ENCODE measurements at regions not wholly inside any gene's neighbourhood (a gene's known extent, or its start where the extent isn't known, plus 50 kb on each side); places are given as distances from the start of the nearest gene placed in this dataset.

GRCh38 chr3:117102426-117102825 lies 392.8 kb downstream of the TUSC7 start:
- no peak overlapping the region for H3K9ac ChIP-seq (ENCODE audit: low read length in 2 of 2)
- no peak overlapping the region for H3K4me3 ChIP-seq (ENCODE audit: low read length in 2 of 2)
- H3K9me3 ChIP-seq (ENCODE audit: control insufficient read depth in 2 of 2, low read length in 2 of 2) = peaks cover 3 to 4% of the 10 kb centered on the region in 2 donors
- H3K36me3 ChIP-seq (ENCODE audit: control insufficient read depth in 2 of 2, insufficient read depth in 2 of 2, low read length in 2 of 2) = no peaks in the 10 kb centered on the region
- H3K27me3 ChIP-seq (ENCODE audit: control insufficient read depth in 1 of 2, insufficient read depth in 2 of 2, low read length in 2 of 2) = no peaks in the 10 kb centered on the region
- no peaks in the 10 kb centered on the region for H3K4me1 ChIP-seq (ENCODE audit: control insufficient read depth, insufficient read depth, low read length)
- H3K27ac ChIP-seq (ENCODE audit: low read length) = no peak overlapping the region

DNA sequence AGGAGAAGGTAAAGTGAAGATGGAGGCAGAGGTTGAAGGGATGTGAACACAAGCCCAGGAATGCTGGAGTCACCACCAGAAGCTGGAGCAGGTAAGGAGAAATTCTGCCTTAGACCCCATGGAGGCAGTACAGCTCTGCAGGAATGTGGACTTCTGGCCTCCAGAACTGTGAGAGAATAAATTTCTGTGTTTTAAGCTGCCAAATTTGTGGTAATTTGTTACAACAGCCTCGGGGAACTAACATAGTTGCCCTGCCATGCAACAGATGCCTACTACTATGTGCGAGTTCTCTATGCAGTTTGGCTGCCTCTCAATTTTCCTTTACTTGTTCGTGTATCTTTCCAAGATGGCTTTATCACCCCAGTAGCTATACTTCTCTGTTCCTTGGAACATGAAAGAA lies 394.1 kb downstream of the TUSC7 start:
- H3K4me1 ChIP-seq (ENCODE audit: control insufficient read depth, insufficient read depth, low read length) = no peaks in the 10 kb centered on the region
- H3K9ac ChIP-seq (ENCODE audit: low read length in 2 of 2) = no peak overlapping the region
- no peaks in the 10 kb centered on the region for H3K27me3 ChIP-seq (ENCODE audit: control insufficient read depth in 1 of 2, insufficient read depth in 2 of 2, low read length in 2 of 2)
- no peak overlapping the region for H3K27ac ChIP-seq (ENCODE audit: low read length)
- H3K9me3 ChIP-seq (ENCODE audit: control insufficient read depth in 2 of 2, low read length in 2 of 2) = peaks cover 3 to 4% of the 10 kb centered on the region in 2 donors
- H3K4me3 ChIP-seq (ENCODE audit: low read length in 2 of 2) = no peak overlapping the region
- no peaks in the 10 kb centered on the region for H3K36me3 ChIP-seq (ENCODE audit: control insufficient read depth in 2 of 2, insufficient read depth in 2 of 2, low read length in 2 of 2)

GRCh38 chr3:117104381-117104780 lies 394.8 kb downstream of the TUSC7 start:
- peaks cover 3 to 4% of the 10 kb centered on the region in 2 donors for H3K9me3 ChIP-seq (ENCODE audit: control insufficient read depth in 2 of 2, low read length in 2 of 2)
- H3K27me3 ChIP-seq (ENCODE audit: control insufficient read depth in 1 of 2, insufficient read depth in 2 of 2, low read length in 2 of 2) = no peaks in the 10 kb centered on the region
- H3K9ac ChIP-seq (ENCODE audit: low read length in 2 of 2) = no peak overlapping the region
- no peaks in the 10 kb centered on the region for H3K36me3 ChIP-seq (ENCODE audit: control insufficient read depth in 2 of 2, insufficient read depth in 2 of 2, low read length in 2 of 2)
- no peaks in the 10 kb centered on the region for H3K4me1 ChIP-seq (ENCODE audit: control insufficient read depth, insufficient read depth, low read length)
- no peak overlapping the region for H3K4me3 ChIP-seq (ENCODE audit: low read length in 2 of 2)
- no peak overlapping the region for H3K27ac ChIP-seq (ENCODE audit: low read length)

- Histone ChIP-seq H3K4me1 (ENCODE audit: control insufficient read depth, insufficient read depth, low read length) (no peaks in the 10 kb centered on the region), H3K9me3 (ENCODE audit: control insufficient read depth in 2 of 2, low read length in 2 of 2) (peaks cover 3 to 4% of the 10 kb centered on the region in 2 donors), H3K36me3 (ENCODE audit: control insufficient read depth in 2 of 2, insufficient read depth in 2 of 2, low read length in 2 of 2) (no peaks in the 10 kb centered on the region), H3K9ac (ENCODE audit: low read length in 2 of 2) (no peak overlapping the region), H3K27ac (ENCODE audit: low read length) (no peak overlapping the region), H3K4me3 (ENCODE audit: low read length in 2 of 2) (no peak overlapping the region), H3K27me3 (ENCODE audit: control insufficient read depth in 1 of 2, insufficient read depth in 2 of 2, low read length in 2 of 2) (no peaks in the 10 kb centered on the region)
Observed at GRCh38 chr3:117104792-117105191, 395.2 kb downstream of the TUSC7 start.

GRCh38 chr3:117105686-117106085 lies 396.1 kb downstream of the TUSC7 start:
- no peaks in the 10 kb centered on the region for H3K36me3 ChIP-seq (ENCODE audit: control insufficient read depth in 2 of 2, insufficient read depth in 2 of 2, low read length in 2 of 2)
- no peaks in the 10 kb centered on the region for H3K4me1 ChIP-seq (ENCODE audit: control insufficient read depth, insufficient read depth, low read length)
- H3K4me3 ChIP-seq (ENCODE audit: low read length in 2 of 2) = no peak overlapping the region
- no peak overlapping the region for H3K9ac ChIP-seq (ENCODE audit: low read length in 2 of 2)
- H3K27me3 ChIP-seq (ENCODE audit: control insufficient read depth in 1 of 2, insufficient read depth in 2 of 2, low read length in 2 of 2) = no peaks in the 10 kb centered on the region
- peaks cover 3 to 4% of the 10 kb centered on the region in 2 donors for H3K9me3 ChIP-seq (ENCODE audit: control insufficient read depth in 2 of 2, low read length in 2 of 2)
- H3K27ac ChIP-seq (ENCODE audit: low read length) = no peak overlapping the region

DNA sequence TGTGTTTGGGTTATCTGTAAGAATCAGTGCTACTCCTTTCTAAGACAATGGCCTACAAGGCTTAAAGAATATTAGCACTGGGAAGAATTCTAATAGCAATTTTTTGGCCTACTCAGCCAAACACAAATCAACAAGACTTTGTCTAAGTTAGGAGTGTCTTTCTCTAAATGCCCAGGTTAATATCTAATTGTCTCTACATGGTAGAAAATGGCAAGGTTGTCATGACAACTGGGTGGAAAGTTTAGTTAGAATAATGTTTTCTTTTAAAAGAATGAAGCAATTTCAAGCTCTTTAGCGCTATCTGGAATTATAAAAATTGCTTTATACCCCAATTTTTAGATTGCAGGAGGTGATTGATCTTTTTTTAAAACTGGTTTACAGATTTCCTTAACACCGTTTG lies 396.8 kb downstream of the TUSC7 start:
- Histone ChIP-seq H3K9me3 (ENCODE audit: control insufficient read depth in 2 of 2, low read length in 2 of 2) (peaks cover 3 to 4% of the 10 kb centered on the region in 2 donors), H3K27me3 (ENCODE audit: control insufficient read depth in 1 of 2, insufficient read depth in 2 of 2, low read length in 2 of 2) (no peaks in the 10 kb centered on the region), H3K4me1 (ENCODE audit: control insufficient read depth, insufficient read depth, low read length) (no peaks in the 10 kb centered on the region), H3K27ac (ENCODE audit: low read length) (no peak overlapping the region), H3K9ac (ENCODE audit: low read length in 2 of 2) (no peak overlapping the region), H3K4me3 (ENCODE audit: low read length in 2 of 2) (no peak overlapping the region), H3K36me3 (ENCODE audit: control insufficient read depth in 2 of 2, insufficient read depth in 2 of 2, low read length in 2 of 2) (no peaks in the 10 kb centered on the region)

GRCh38 chr3:117107946-117108345 lies 398.4 kb downstream of the TUSC7 start:
- no peaks in the 10 kb centered on the region for H3K27me3 ChIP-seq (ENCODE audit: control insufficient read depth in 1 of 2, insufficient read depth in 2 of 2, low read length in 2 of 2)
- H3K36me3 ChIP-seq (ENCODE audit: control insufficient read depth in 2 of 2, insufficient read depth in 2 of 2, low read length in 2 of 2) = no peaks in the 10 kb centered on the region
- no peak overlapping the region for H3K9ac ChIP-seq (ENCODE audit: low read length in 2 of 2)
- no peak overlapping the region for H3K4me3 ChIP-seq (ENCODE audit: low read length in 2 of 2)
- H3K27ac ChIP-seq (ENCODE audit: low read length) = no peak overlapping the region
- no peaks in the 10 kb centered on the region for H3K4me1 ChIP-seq (ENCODE audit: control insufficient read depth, insufficient read depth, low read length)
- peaks cover 3 to 4% of the 10 kb centered on the region in 2 donors for H3K9me3 ChIP-seq (ENCODE audit: control insufficient read depth in 2 of 2, low read length in 2 of 2)

GRCh38 chr3:117109178-117109577 lies 399.6 kb downstream of the TUSC7 start:
- Histone ChIP-seq H3K27ac (ENCODE audit: low read length) (no peak overlapping the region), H3K27me3 (ENCODE audit: control insufficient read depth in 1 of 2, insufficient read depth in 2 of 2, low read length in 2 of 2) (no peaks in the 10 kb centered on the region), H3K9ac (ENCODE audit: low read length in 2 of 2) (no peak overlapping the region), H3K4me1 (ENCODE audit: control insufficient read depth, insufficient read depth, low read length) (no peaks in the 10 kb centered on the region), H3K4me3 (ENCODE audit: low read length in 2 of 2) (no peak overlapping the region), H3K36me3 (ENCODE audit: control insufficient read depth in 2 of 2, insufficient read depth in 2 of 2, low read length in 2 of 2) (no peaks in the 10 kb centered on the region), H3K9me3 (ENCODE audit: control insufficient read depth in 2 of 2, low read length in 2 of 2) (no peaks in the 10 kb centered on the region)

GRCh38 chr3:117114517-117115265 lies 405.1 kb downstream of the TUSC7 start:
- Histone ChIP-seq H3K36me3 (ENCODE audit: control insufficient read depth in 2 of 2, insufficient read depth in 2 of 2, low read length in 2 of 2) (no peaks in the 10 kb centered on the region), H3K9ac (ENCODE audit: low read length in 2 of 2) (no peak overlapping the region), H3K4me3 (ENCODE audit: low read length in 2 of 2) (no peak overlapping the region)

DNA sequence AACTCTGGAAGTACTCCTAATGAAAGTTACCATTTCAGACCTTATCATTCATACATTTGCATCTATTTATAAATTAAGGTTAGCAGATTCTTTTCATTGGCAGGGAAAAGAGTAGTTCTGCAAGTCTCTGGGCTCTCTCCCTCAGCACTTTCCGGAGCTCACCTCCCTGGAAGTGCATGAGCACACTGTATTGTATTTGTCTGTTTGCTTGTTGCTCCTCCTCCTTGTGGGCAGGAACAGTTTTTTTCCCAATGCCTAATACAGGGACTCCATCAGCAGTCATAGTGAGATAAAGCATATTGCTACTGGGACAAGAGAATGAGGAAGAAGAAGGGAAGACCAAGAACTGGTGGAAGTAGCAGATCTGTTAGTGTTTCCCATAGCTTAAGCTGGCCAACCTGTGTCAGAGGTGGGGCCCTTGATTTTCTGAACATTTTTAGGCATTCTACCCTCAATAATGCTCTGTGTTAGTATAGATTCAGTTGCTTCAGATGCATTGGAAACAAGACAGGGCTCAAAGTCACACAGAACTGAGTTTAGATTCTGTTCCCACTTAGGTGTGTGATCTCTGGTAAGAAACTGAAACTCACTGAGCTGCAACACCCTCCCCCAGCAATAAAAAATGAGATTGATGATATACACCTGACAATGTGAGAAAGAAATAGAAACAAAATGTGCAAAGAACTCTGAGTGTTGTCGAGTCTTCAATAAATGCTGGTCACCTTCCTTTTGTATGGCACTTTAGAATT lies 407.8 kb downstream of the TUSC7 start:
- no peaks in the 10 kb centered on the region for H3K27me3 ChIP-seq (ENCODE audit: control insufficient read depth in 1 of 2, insufficient read depth in 2 of 2, low read length in 2 of 2)
- H3K4me3 ChIP-seq (ENCODE audit: low read length in 2 of 2) = no peak overlapping the region
- H3K9me3 ChIP-seq (ENCODE audit: control insufficient read depth in 2 of 2, low read length in 2 of 2) = no peaks in the 10 kb centered on the region
- H3K9ac ChIP-seq (ENCODE audit: low read length in 2 of 2) = no peak overlapping the region
- H3K36me3 ChIP-seq (ENCODE audit: control insufficient read depth in 2 of 2, insufficient read depth in 2 of 2, low read length in 2 of 2) = no peaks in the 10 kb centered on the region
- no peak overlapping the region for H3K27ac ChIP-seq (ENCODE audit: low read length)
- no peaks in the 10 kb centered on the region for H3K4me1 ChIP-seq (ENCODE audit: control insufficient read depth, insufficient read depth, low read length)

More at GRCh38 chr3:117114517-117115265, 405.1 kb downstream of the TUSC7 start:
- Histone ChIP-seq H3K27me3 (ENCODE audit: control insufficient read depth in 1 of 2, insufficient read depth in 2 of 2, low read length in 2 of 2) (no peaks in the 10 kb centered on the region), H3K4me1 (ENCODE audit: control insufficient read depth, insufficient read depth, low read length) (no peaks in the 10 kb centered on the region), H3K9me3 (ENCODE audit: control insufficient read depth in 2 of 2, low read length in 2 of 2) (no peaks in the 10 kb centered on the region), H3K27ac (ENCODE audit: low read length) (no peak overlapping the region)

- Histone ChIP-seq H3K9ac (ENCODE audit: low read length in 2 of 2) (no peak overlapping the region), H3K27ac (ENCODE audit: low read length) (no peak overlapping the region), H3K4me3 (ENCODE audit: low read length in 2 of 2) (no peak overlapping the region), H3K4me1 (ENCODE audit: control insufficient read depth, insufficient read depth, low read length) (no peaks in the 10 kb centered on the region), H3K27me3 (ENCODE audit: control insufficient read depth in 1 of 2, insufficient read depth in 2 of 2, low read length in 2 of 2) (no peaks in the 10 kb centered on the region), H3K36me3 (ENCODE audit: control insufficient read depth in 2 of 2, insufficient read depth in 2 of 2, low read length in 2 of 2) (no peaks in the 10 kb centered on the region), H3K9me3 (ENCODE audit: control insufficient read depth in 2 of 2, low read length in 2 of 2) (no peaks in the 10 kb centered on the region)
Observed at GRCh38 chr3:117118604-117119003, 409.0 kb downstream of the TUSC7 start.
